Suprapubic skin (tissue), 3 donors: ENCODE measurements at regions not wholly inside any gene's neighbourhood (a gene's known extent, or its start where the extent isn't known, plus 50 kb on each side); places are given as distances from the start of the nearest gene placed in this dataset.

Experiments used
- CTCF ChIP-seq, 2 donors: fragments of 200-600 bp in 1 of 2; fragments of 450-650 bp in 1 of 2; sonication (generic) in 1 of 2; IDR thresholded peaks; one replicate each; pipeline ENCODE4 v1.5.1; 2016 to 2019; ENCODE audit warnings: antibody characterized with exemption in 2 of 2, mild to moderate bottlenecking in 1 of 2, moderate library complexity in 1 of 2
- POLR2AphosphoS5 ChIP-seq, 3 donors: sonication (generic); formaldehyde crosslinking; IDR thresholded peaks; one replicate each; pipeline ENCODE4 v1.6.1; 2017; ENCODE audit warnings: antibody characterized with exemption in 3 of 3

GRCh38 chr10:90319188-90319914 lies 538.5 kb downstream of the HTR7 start:
- no peak for TF ChIP-seq POLR2AphosphoS5 (IDR thresholded peaks at IDR 0.05)
- TF ChIP-seq CTCF (IDR thresholded peaks at IDR 0.05), result no peak
